ENCODE measurements at regions not wholly inside any gene's neighbourhood (a gene's known extent, or its start where the extent isn't known, plus 50 kb on each side); places are given as distances from the start of the nearest gene placed in this dataset.

- H3K4me3 ChIP-seq, result no peak overlapping the region
- no peak for DNase-seq (ENCODE audit: extremely low spot score)
- H3K36me3 ChIP-seq, result no peaks in the 10 kb centered on the region
- peaks cover 0 to 10% (median 6%) of the 10 kb centered on the region in 4 donors for H3K4me1 ChIP-seq
- 28% methylated on average over 1 of the region's 1 CpG for WGBS
- no peaks in the 10 kb centered on the region for H3K27me3 ChIP-seq
- TF ChIP-seq CTCF (IDR thresholded peaks at IDR 0.05) (no peak), POLR2AphosphoS5 (IDR thresholded peaks at IDR 0.05) (no peak), EP300 (IDR thresholded peaks at IDR 0.05) (no peak), POLR2A (IDR thresholded peaks at IDR 0.05; ENCODE audit: low read depth) (no peak)
- intact Hi-C loops (cut with DNase I), result no loop called here
- no peak overlapping the region for H3K27ac ChIP-seq (replicated peaks in 1 of 4)
- H3K9me3 ChIP-seq, result no peaks in the 10 kb centered on the region
Measured at GRCh38 chr16:66084306-66084705, 282.2 kb upstream of the CDH5 start.

GRCh38 chr16:66083171-66083570, 283.3 kb upstream of the CDH5 start:
- Histone ChIP-seq H3K36me3 (no peaks in the 10 kb centered on the region), H3K4me1 (peaks cover 0 to 10% (median 6%) of the 10 kb centered on the region in 4 donors), H3K4me3 (no peak overlapping the region), H3K9me3 (no peaks in the 10 kb centered on the region), H3K27ac (replicated peaks in 1 of 4) (no peak overlapping the region), H3K27me3 (no peaks in the 10 kb centered on the region)
- intact Hi-C loops (cut with DNase I), result no loop called here
- no peak for TF ChIP-seq EP300 (IDR thresholded peaks at IDR 0.05)
- no peak for TF ChIP-seq POLR2A (IDR thresholded peaks at IDR 0.05; ENCODE audit: low read depth)
- TF ChIP-seq CTCF (IDR thresholded peaks at IDR 0.05), result no peak
- no peak for DNase-seq (ENCODE audit: extremely low spot score)
- WGBS, result 92% methylated on average over 1 of the region's 1 CpG

- H3K27ac ChIP-seq (replicated peaks in 1 of 4), result no peak overlapping the region
- TF ChIP-seq POLR2A (IDR thresholded peaks at IDR 0.05; ENCODE audit: low read depth) (no peak), CTCF (IDR thresholded peaks at IDR 0.05) (no peak), POLR2AphosphoS5 (IDR thresholded peaks at IDR 0.05) (no peak)
- no peak overlapping the region for H3K4me3 ChIP-seq
- peaks cover 0 to 10% (median 6%) of the 10 kb centered on the region in 4 donors for H3K4me1 ChIP-seq
- WGBS, result 73% methylated on average over 2 of the region's 2 CpGs
- no peaks in the 10 kb centered on the region for H3K27me3 ChIP-seq
- DNase-seq (ENCODE audit: extremely low spot score), result no peak
- no peaks in the 10 kb centered on the region for H3K9me3 ChIP-seq
- no peaks in the 10 kb centered on the region for H3K36me3 ChIP-seq
- intact Hi-C loops (cut with DNase I), result no loop called here
Measured at GRCh38 chr16:66082424-66082823, 284.1 kb upstream of the CDH5 start.

- H3K4me1 ChIP-seq, result peaks cover 0 to 10% (median 6%) of the 10 kb centered on the region in 4 donors
- peak; percentile 62 for DNase-seq (ENCODE audit: extremely low spot score)
- no peak for TF ChIP-seq POLR2AphosphoS5 (IDR thresholded peaks at IDR 0.05)
- TF ChIP-seq EP300 (IDR thresholded peaks at IDR 0.05), result no peak
- no peak for TF ChIP-seq CTCF (IDR thresholded peaks at IDR 0.05)
- TF ChIP-seq POLR2A (IDR thresholded peaks at IDR 0.05; ENCODE audit: low read depth), result no peak
- no peaks in the 10 kb centered on the region for H3K36me3 ChIP-seq
- 70% methylated on average over 5 of the region's 5 CpGs for WGBS
- no peaks in the 10 kb centered on the region for H3K9me3 ChIP-seq
- no peaks in the 10 kb centered on the region for H3K27me3 ChIP-seq
- H3K4me3 ChIP-seq, result no peak overlapping the region
- intact Hi-C loops (cut with DNase I), result no loop called here
- no peak overlapping the region for H3K27ac ChIP-seq (replicated peaks in 1 of 4)
Measured at GRCh38 chr16:66081775-66082366, 284.6 kb upstream of the CDH5 start.
